ENCODE measurements at regions not wholly inside any gene's neighbourhood (a gene's known extent, or its start where the extent isn't known, plus 50 kb on each side); places are given as distances from the start of the nearest gene placed in this dataset.

- TF ChIP-seq, protein P1, sequence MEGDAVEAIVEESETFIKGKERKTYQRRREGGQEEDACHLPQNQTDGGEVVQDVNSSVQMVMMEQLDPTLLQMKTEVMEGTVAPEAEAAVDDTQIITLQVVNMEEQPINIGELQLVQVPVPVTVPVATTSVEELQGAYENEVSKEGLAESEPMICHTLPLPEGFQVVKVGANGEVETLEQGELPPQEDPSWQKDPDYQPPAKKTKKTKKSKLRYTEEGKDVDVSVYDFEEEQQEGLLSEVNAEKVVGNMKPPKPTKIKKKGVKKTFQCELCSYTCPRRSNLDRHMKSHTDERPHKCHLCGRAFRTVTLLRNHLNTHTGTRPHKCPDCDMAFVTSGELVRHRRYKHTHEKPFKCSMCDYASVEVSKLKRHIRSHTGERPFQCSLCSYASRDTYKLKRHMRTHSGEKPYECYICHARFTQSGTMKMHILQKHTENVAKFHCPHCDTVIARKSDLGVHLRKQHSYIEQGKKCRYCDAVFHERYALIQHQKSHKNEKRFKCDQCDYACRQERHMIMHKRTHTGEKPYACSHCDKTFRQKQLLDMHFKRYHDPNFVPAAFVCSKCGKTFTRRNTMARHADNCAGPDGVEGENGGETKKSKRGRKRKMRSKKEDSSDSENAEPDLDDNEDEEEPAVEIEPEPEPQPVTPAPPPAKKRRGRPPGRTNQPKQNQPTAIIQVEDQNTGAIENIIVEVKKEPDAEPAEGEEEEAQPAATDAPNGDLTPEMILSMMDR (IDR thresholded peaks at IDR 0.05) = no peak
- no peak for TF ChIP-seq POLR2A (IDR thresholded peaks at IDR 0.05)
These were observed 483.2 kb downstream of the TBL1XR1 start for GRCh38 chr3:176714034-176714433.

All from Peyer's patch (tissue), 4 donors.